PC-3 (cell line): ENCODE measurements at regions not wholly inside any gene's neighbourhood (a gene's known extent, or its start where the extent isn't known, plus 50 kb on each side); places are given as distances from the start of the nearest gene placed in this dataset.
A peak's percentile ranks its signal among the peaks of the same experiment; 100 is the strongest.

Experiments used
- ATAC-seq: fragments of 200-7000 bp; cut with Tn5 transposase; 2 replicates; pipeline ENCODE4 v1.9.1; 2020; ENCODE audit warnings: mild to moderate bottlenecking, moderate library complexity
- BruUV-seq: library from RNA; stranded (reverse); fragments of 400-500 nt; replicated peaks from 2 replicates; lab custom pipeline; 2021; lab: Mats Ljungman, UMichigan
- CTCF ChIA-PET: fragments of 300-600 bp; sonication (Branson Sonifier 250); formaldehyde crosslinking; loops from one replicate; lab custom pipeline; 2022; ENCODE audit warnings: antibody characterized with exemption; lab: Charles Lee
- POLR2A ChIA-PET: fragments of 300-600 bp; sonication (Branson Sonifier 250); formaldehyde crosslinking; loops from one replicate; lab custom pipeline; 2022; ENCODE audit warnings: antibody characterized with exemption; ENCODE audit not compliant: unreplicated experiment; lab: Charles Lee
- DNase-seq: peaks from one replicate; pipeline ENCODE4 v3.0.0-alpha.2; 2015
- H2AFZ ChIP-seq: fragments of 300-600 bp; sonication (generic); 2 replicates; pipeline ENCODE4 v1.6.0; 2016; ENCODE audit warnings: antibody characterized with exemption, low read length
- H3F3A ChIP-seq: fragments of 300-600 bp; sonication (generic); one replicate; pipeline ENCODE4 v1.6.0; 2017; ENCODE audit warnings: antibody characterized with exemption, low read length, control low read depth, mild to moderate bottlenecking; ENCODE audit not compliant: unreplicated experiment
- H3K27ac ChIP-seq: fragments of 300-600 bp; sonication (generic); 2 replicates; pipeline ENCODE4 v1.5.1; 2016; ENCODE audit warnings: mild to moderate bottlenecking, low read length
- H3K27me3 ChIP-seq: fragments of 300-600 bp; sonication (generic); 2 replicates; pipeline ENCODE4 v1.6.1; 2016; ENCODE audit warnings: low read length, mixed read lengths
- H3K36me3 ChIP-seq: fragments of 300-600 bp; sonication (generic); 2 replicates; pipeline ENCODE4 v1.6.1; 2016; ENCODE audit warnings: low read depth, mixed run types, low read length, mixed read lengths
- H3K4me1 ChIP-seq: fragments of 300-600 bp; sonication (generic); 2 replicates; pipeline ENCODE4 v1.5.1; 2016; ENCODE audit warnings: low read length; ENCODE audit not compliant: insufficient read depth
- H3K4me2 ChIP-seq: fragments of 300-600 bp; sonication (generic); 2 replicates; pipeline ENCODE4 v1.6.0; 2016; ENCODE audit warnings: low read length
- H3K4me3 ChIP-seq: fragments of 300-600 bp; sonication (generic); 2 replicates; pipeline ENCODE4 v1.5.1; 2016; ENCODE audit warnings: mild to moderate bottlenecking, low read length, mixed read lengths
- H3K79me2 ChIP-seq: fragments of 300-600 bp; sonication (generic); 2 replicates; pipeline ENCODE4 v1.6.1; 2017; ENCODE audit warnings: low read length, mixed read lengths
- H3K9ac ChIP-seq: fragments of 300-600 bp; sonication (generic); 2 replicates; pipeline ENCODE4 v1.6.0; 2016; ENCODE audit warnings: mild to moderate bottlenecking, low read length
- H3K9me2 ChIP-seq: fragments of 300-600 bp; sonication (generic); replicated peaks from 2 replicates; pipeline ENCODE4 v1.6.1; 2016; ENCODE audit warnings: mixed run types, low read length, mixed read lengths
- H3K9me3 ChIP-seq: fragments of 300-600 bp; sonication (generic); 2 replicates; pipeline ENCODE4 v1.6.1; 2016; ENCODE audit warnings: low read length, mixed read lengths
- H4K20me1 ChIP-seq: fragments of 300-600 bp; sonication (generic); 2 replicates; pipeline ENCODE4 v1.6.1; 2016; ENCODE audit warnings: low read length, mixed read lengths
- CTCF ChIP-seq: fragments of 300-600 bp; sonication (generic); conservative IDR thresholded peaks from 2 replicates; pipeline ENCODE4 v1.5.1; 2017; ENCODE audit warnings: antibody characterized with exemption, low read depth, mild to moderate bottlenecking, low read length
- EZH2 ChIP-seq: fragments of 300-600 bp; sonication (generic); IDR thresholded peaks from one replicate; pipeline ENCODE4 v1.6.1; 2017; ENCODE audit warnings: antibody characterized with exemption, mild to moderate bottlenecking, low read length; ENCODE audit not compliant: unreplicated experiment
- EZH2phosphoT487 ChIP-seq: fragments of 300-600 bp; sonication (generic); IDR thresholded peaks from 2 replicates; pipeline ENCODE4 v1.6.1; 2018; ENCODE audit warnings: mild to moderate bottlenecking, antibody characterized with exemption, low read length, borderline replicate concordance
- intact Hi-C: fragments of 100-400 bp; cut with micrococcal nuclease; formaldehyde crosslinking; loops from 2 replicates; pipeline ENCODE4 v1.9.0; 2023

DNA sequence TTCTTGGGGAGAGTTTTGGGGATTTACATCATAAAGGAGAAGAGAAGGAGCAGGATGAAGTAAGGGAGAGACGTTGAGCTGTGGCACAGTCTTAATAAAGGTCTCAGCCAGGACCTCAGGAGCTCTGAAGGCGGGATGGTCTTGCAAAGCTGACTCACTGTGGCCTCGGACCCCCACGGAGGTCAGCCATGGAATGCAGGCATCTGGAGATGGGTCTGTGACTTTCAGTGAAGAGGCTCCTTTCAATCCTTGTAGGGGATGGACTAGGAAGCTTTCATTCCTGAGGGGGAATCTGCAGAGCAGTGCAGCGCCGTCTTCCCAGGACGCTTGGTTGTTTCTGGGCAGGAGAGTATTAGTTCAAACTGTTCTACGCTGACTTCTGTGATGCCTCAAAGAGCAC, 65.7 kb upstream of the BASP1 start:
- Histone ChIP-seq H3K27me3 (no peaks in the 10 kb centered on the region), H3F3A (no peaks in the 10 kb centered on the region), H3K4me2 (no peak overlapping the region), H3K27ac (no peak overlapping the region), H3K9me2 (no peaks in the 10 kb centered on the region), H4K20me1 (no peaks in the 10 kb centered on the region), H3K79me2 (no peaks in the 10 kb centered on the region), H3K4me3 (no peak overlapping the region), H3K4me1 (peaks cover 28% of the 10 kb centered on the region), H3K9me3 (no peaks in the 10 kb centered on the region), H3K36me3 (no peaks in the 10 kb centered on the region), H2AFZ (no peak overlapping the region), H3K9ac (no peak overlapping the region)
- TF ChIP-seq EZH2 (no peak), CTCF (no peak)
- POLR2A ChIA-PET = no interaction called here
- no peak for ATAC-seq
- intact Hi-C loops = no loop called here
- no peak for DNase-seq
- CTCF ChIA-PET = no interaction called here
- BruUV-seq = no TSS peak

GRCh38 chr5:17154211-17154996, 63.0 kb upstream of the BASP1 start:
- ChIA-PET POLR2A (interaction anchor here (0.7 kb wide), 1 partner anchor 48 kb away, joined by 7 read pairs; no protein-coding TSS in a partner anchor), CTCF (interaction anchor here (1.2 kb wide), 1 partner anchor 35 kb away, joined by 3 read pairs; no protein-coding TSS in a partner anchor)
- Histone ChIP-seq H3K4me2 (peak overlapping the region; percentile 47), H3K4me1 (peaks cover 30% of the 10 kb centered on the region), H2AFZ (peak overlapping the region; percentile 15; the same call in 1 of the 2 replicates), H3K9me3 (no peaks in the 10 kb centered on the region), H3K36me3 (no peaks in the 10 kb centered on the region), H3K27ac (peak overlapping the region; percentile 73), H3K79me2 (no peaks in the 10 kb centered on the region), H3K9ac (peak overlapping the region; percentile 4; the same call in 1 of the 2 replicates), H3K9me2 (no peaks in the 10 kb centered on the region), H4K20me1 (no peaks in the 10 kb centered on the region), H3F3A (no peaks in the 10 kb centered on the region), H3K4me3 (no peak overlapping the region), H3K27me3 (no peaks in the 10 kb centered on the region)
- intact Hi-C loops = no loop called here
- ATAC-seq (peak; percentile 89), DNase-seq (peak; percentile 99)
- no TSS peak for BruUV-seq
- TF ChIP-seq EZH2 (no peak), CTCF (no peak), EZH2phosphoT487 (no peak)

GRCh38 chr5:17156463-17156862, 61.0 kb upstream of the BASP1 start:
- Histone ChIP-seq H3K9me2 (no peaks in the 10 kb centered on the region), H2AFZ (no peak overlapping the region), H3K27me3 (no peaks in the 10 kb centered on the region), H3K9ac (no peak overlapping the region), H3K27ac (no peak overlapping the region), H3K4me1 (peaks cover 30% of the 10 kb centered on the region), H4K20me1 (no peaks in the 10 kb centered on the region), H3K4me3 (no peak overlapping the region), H3K9me3 (no peaks in the 10 kb centered on the region), H3F3A (no peaks in the 10 kb centered on the region), H3K79me2 (no peaks in the 10 kb centered on the region), H3K36me3 (no peaks in the 10 kb centered on the region), H3K4me2 (0 out of 2 replicates have a peak overlapping the region, but pooled peaks have one; percentile 5)
- no TSS peak for BruUV-seq
- ChIA-PET CTCF (interaction anchor here (0.5 kb wide), 2 partner anchors 89 to 303 kb away, joined by 5 to 6 read pairs; no protein-coding TSS in a partner anchor), POLR2A (interaction anchor here (0.6 kb wide), 1 partner anchor 220 kb away, joined by 3 read pairs; no protein-coding TSS in a partner anchor)
- peak; percentile 70 for ATAC-seq
- DNase-seq = peak; percentile 83
- TF ChIP-seq EZH2phosphoT487 (no peak), EZH2 (no peak), CTCF (no peak)
- intact Hi-C loops = no loop called here
